Activated CD4-positive, alpha-beta T cell treated with anti-CD3 and anti-CD28 coated beads for 48 hours (primary cell): ENCODE measurements at regions not wholly inside any gene's neighbourhood (a gene's known extent, or its start where the extent isn't known, plus 50 kb on each side); places are given as distances from the start of the nearest gene placed in this dataset.
A peak's percentile ranks its signal among the peaks of the same experiment; 100 is the strongest.
"Not testable (repeated sequence)": the region's sequence is repeated elsewhere in the genome, so short reads cannot be mapped to it uniquely, and the experiment has no call there.

Experiments
- DNase-seq: peaks from one replicate; pipeline ENCODE4 v3.0.0-alpha.2; 2020

DNA sequence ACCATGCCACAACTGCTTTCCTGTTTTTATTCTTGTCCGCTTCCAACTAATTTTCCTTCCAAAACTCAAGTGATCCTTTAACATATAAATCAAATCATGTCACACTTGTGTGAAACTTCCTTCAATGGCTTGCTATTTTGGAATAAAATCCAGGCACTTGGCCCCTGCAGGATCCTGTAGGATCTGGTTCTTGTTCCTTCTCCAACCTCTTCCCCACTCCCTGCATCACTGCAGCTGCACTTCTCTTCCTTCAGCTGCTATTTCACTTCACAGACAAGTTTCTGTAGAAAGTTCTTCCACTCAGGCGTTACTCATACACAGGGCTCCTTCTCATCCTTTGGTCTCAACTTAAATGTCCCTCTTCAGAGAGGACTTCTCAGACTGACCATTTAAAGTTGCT lies 239.7 kb upstream of the BTG1 start:
- no peak for DNase-seq

DNA sequence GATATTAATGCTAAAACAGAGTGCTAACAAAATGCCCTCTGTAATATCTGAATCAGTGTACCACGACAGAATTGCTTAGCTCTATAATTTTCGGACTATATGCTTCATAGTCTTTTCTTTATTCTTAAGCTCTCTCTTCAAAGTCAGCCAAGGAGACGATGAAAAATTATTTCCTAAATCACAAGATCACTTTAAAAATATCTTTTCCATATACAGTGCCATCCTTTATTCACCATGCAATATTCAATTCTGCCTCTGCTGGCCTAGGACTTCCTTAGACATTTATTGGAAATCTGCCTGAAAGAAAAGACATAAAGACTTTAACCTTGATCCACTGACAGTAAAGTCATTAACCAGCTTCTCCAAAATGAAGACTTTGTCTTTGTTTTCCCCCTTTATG lies 238.9 kb upstream of the BTG1 start:
- no peak for DNase-seq

DNA sequence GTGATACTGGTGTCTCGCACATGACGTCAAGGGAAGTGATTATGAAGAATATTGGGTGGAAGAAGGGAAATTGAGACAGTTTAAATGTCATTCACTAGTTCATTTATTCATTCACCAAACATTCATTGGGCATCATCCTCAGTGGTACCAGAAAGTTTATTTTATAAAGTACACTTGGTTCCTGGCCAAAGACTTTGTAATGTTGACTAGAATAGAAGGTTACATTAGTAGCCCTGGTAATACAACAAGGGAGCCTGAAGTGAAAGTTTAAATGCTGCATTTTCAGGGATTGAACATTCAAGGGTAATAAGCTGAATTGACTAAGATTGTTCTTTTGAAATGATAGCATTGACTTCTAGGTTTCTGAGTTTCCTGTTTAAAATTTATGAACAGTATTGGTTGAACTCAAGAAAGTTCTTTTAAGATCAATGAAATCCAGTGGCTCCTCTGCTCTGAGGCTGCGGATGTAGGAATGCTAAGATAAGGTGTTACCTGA lies 236.8 kb upstream of the BTG1 start:
- no peak for DNase-seq

DNA sequence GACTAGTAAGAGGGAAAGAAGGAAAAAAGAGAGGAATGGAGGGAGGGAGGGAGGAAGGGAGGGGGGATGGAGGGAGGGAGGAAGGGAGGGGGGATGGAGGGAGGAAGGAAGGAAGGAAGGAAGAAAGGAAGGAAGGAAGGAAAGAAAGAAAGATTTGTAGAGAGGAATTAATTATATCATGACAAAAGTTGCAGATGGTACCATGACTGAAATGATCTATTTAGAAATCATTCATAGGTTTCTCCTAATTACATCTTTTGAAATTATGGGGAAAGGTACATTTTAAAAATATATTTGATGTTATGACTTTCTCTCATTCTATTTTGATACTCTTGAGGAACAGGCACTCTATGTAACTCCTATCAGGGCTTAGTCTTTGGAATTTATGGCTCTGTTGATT lies 236.2 kb upstream of the BTG1 start:
- no peak for DNase-seq

DNA sequence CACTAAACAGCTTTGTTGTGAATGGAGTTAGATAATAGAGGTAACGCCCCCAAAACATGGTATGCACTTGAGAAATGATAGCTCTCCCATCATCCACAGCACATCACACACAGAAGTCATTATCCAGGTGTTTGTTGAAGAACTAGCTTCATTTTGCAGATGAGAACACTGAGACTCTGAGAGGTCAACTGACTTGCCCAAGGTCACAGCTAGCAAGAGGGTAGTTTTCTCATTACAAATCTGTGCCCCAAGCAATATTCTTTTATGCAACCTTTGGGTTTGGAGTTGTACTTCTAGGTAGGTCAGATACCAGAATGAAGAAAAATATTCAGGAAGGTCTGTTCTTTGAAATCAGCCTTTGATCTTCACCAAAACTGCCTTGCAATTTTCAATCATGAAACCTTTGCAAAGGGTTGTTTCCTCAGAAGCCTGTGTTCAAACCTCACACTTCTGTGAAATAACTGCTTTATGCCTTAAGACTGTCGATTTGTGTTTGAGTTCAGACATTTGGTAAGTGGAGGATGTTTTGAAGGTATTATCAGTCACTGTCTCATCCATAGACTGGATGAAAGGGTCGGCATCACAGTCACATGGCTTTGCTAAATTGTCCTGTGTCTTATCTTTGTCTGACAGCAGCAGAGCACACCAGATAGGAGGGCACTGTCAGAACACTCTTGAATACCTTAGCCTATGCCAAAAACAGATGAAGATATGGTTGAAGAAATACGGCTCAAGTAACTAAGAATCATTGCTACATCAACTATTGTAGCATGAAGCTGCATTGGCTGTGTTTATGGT lies 233.2 kb upstream of the BTG1 start:
- DNase-seq, result no peak

GRCh38 chr12:92375504-92375903 lies 229.9 kb upstream of the BTG1 start:
- DNase-seq, result not testable (repeated sequence)

DNA sequence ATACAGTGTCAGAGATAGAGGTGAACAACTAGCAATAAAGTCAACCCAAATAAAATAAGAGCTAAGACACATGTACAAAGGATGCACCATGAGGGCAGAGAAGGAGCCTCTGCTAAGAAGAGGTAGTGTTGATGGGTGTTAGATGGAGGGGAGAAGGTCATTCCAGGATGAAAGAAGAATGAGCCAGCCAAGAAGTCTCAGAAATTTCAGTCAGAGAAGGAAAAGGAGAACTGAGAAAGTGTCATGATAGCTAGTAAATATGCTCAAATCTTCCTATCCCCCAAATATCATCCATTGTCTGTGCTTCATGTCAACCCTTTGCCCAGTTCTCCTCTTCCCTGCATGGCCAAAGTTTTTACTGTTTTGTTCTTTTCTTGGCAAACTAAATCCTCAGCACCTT lies 225.2 kb upstream of the BTG1 start:
- DNase-seq, result no peak

- DNase-seq, result no peak
These were observed 224.0 kb upstream of the BTG1 start for GRCh38 chr12:92369636-92370035.

DNA sequence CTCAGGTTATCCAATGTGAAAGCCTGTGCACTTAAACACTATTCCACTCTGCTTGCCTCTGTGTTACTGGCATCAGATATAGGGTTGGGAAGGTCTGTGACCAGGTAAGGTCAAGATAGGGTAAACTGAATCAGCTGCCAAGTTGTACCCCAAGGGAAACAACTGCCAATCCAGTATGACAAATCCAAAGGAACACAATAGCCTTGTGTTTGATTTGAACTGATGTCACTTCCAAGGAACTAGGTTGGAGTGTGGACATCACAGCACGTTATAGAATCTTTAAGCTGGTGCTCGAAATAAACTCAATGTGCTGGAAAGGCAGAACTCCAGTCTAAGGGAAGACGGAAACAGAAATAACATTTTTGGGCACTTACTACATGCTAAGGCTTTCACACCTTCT lies 223.4 kb upstream of the BTG1 start:
- no peak for DNase-seq

- DNase-seq, result no peak
These were observed 220.2 kb upstream of the BTG1 start for GRCh38 chr12:92365836-92366235.

- no peak for DNase-seq
These were observed 219.7 kb upstream of the BTG1 start for GRCh38 chr12:92365333-92365732.

DNA sequence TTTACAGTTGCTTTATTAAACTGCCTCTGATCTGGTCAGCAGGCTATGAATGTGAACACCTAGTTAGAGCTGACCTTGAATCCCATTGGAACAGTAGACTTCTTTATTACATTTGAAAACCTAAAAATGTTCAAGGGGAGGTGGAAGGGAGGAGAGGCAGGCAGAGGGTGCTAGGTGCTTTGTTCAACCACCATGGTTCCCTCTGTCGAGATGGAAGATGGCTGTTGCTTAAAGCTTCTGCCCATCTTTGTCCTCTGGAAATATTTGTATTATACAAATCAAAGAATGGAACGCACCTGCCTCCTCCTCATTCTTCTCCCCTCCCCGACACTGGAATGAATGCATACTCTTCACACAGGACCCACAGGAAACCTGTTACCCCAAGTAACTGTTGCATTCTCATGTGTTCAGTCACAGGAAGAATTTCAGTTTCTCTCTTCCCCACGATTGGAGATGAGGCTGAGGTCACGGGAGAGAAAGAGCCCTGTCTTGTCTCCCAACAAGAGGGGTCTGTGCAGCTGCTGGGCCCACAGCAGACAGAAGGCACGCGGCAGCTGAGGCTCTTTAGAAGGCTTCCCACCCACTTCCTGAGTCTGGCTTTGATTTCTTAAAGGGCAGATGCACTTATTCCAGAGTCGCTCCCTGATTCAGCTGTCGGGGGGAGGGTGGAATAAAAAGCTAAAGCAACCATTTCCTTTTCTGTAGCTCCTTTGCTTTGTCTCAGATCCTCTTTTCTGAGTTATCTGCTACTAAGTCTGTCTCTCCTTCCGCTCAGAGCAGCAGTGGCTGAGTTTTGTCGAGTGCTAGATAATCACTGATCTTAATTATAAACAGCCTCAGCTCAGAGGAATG lies 217.9 kb upstream of the BTG1 start:
- DNase-seq, result peak; percentile 43

- no peak for DNase-seq
These were observed 217.1 kb upstream of the BTG1 start for GRCh38 chr12:92362785-92363184.

DNA sequence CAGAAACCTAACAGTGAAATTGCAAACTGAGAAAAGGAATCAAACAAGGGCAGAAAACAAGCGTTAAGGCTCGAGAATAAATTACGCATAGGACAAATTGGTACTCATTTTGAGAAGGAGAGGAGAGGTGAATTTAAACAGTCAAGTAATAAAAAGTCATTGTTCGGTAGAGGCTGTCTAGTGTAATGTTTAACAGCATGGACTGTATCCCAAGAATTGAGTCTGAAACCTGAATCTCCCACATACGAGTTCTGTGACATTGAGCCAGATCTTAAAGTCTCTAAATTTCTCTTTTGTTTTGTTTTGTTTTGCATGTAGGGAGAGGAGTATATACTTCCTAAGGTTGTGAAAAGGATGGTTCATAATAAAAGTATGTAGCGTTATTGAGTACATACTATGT lies 216.5 kb upstream of the BTG1 start:
- no peak for DNase-seq

DNA sequence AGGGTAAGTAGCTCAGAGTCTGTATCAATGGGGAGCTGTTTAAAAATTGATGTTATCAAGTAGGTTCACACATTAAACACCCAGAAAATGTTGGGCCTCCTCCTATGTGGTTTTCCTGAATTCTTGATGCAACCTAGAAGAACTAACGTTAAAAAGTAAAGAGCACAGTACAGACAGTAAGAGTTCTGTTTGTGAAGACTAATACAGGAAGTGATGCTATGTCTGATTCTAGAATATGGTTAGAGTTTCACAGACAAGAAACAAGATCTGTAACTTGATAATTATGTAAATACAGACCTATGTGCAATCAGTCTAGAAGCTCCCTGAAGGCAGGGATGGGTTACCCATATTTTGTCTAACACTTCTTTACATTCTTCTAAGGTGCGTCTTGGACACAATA lies 214.9 kb upstream of the BTG1 start:
- no peak for DNase-seq

GRCh38 chr12:92359581-92360209 lies 214.0 kb upstream of the BTG1 start:
- DNase-seq, result no peak

DNA sequence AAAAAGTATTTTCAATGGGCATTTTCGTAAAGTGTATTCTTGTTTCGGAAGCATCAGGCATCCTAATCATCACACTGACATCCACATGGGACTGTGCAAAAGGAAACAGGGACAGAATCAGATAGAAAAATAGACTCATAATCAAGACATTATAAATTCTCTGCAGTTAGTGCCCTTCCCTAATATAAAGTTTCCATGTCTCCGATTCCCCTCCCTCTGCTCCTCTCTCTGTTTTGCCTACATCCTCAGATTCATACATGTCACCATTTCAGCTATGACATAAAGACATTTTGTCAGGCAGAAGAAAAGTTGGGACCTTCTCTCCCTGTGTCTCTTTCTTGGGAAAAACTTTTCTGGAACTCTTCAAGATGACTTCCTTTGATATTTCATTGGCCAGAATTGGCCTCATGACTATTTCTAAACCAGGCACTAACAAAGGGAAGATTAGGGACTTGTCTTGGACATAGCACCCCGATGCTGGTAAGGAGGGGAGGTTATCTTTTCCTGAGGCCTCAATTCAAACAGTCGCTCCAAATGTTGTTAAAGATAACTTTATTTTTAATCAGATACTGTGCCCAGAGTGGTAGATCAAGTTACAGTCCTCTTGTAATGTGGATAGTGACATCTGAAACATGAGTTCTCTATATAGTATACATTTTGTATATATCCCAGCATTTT lies 212.1 kb upstream of the BTG1 start:
- DNase-seq, result no peak

- DNase-seq, result no peak
These were observed 210.8 kb upstream of the BTG1 start for GRCh38 chr12:92356425-92356824.

DNA sequence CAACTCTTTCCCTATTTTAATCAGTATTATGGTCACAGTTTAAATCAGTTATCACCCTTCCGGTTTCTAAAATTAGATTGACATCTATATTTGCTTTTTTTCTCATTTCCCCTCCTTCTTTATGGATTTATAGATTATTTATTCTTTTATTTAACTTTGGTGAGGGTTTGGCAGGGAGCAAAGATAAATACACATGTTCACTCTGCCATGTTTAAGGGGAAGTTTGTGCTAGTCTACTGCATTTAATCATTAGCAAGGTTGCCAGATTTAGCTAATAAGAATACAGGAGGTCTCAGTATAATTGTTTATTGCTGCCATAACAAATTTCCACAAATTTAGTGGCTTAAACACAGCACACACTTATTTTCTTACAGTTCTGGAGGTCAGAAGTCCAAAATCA lies 204.0 kb upstream of the BTG1 start:
- no peak for DNase-seq

- DNase-seq, result no peak
These were observed 196.9 kb upstream of the BTG1 start for GRCh38 chr12:92342574-92342973.

DNA sequence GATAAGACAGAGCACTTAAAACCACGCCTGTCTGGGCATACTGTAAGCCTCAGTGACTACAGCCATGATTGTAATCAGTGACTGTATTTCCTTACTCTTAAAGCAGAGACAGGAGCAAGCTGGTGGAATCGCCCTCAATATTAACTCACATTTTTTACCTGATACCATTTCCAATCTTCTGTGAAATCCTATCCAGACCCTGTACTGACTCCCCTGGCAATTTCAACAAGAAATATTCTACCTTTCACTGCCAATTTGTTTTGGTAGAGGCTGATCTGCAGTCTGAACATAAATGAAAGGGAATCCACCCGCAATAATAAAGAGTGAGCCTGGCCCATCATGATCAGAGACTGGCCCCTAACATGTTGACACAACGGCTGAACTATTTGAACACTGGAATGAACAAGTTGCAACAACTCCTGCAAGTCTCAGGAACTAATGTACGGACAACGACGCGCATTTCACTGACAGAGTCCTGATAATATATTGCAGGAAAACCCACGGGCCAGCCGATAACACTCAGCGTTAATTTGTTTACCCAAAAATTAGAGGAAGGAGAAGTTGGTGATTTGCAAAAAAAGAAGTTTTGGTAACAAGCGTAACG lies 195.5 kb upstream of the BTG1 start:
- no peak for DNase-seq

- no peak for DNase-seq
These were observed 194.9 kb upstream of the BTG1 start for GRCh38 chr12:92340441-92341064.
